ENCODE measurements at regions not wholly inside any gene's neighbourhood (a gene's known extent, or its start where the extent isn't known, plus 50 kb on each side); places are given as distances from the start of the nearest gene placed in this dataset.
"Not testable (repeated sequence)": the region's sequence is repeated elsewhere in the genome, so short reads cannot be mapped to it uniquely, and the experiment has no call there.

DNA sequence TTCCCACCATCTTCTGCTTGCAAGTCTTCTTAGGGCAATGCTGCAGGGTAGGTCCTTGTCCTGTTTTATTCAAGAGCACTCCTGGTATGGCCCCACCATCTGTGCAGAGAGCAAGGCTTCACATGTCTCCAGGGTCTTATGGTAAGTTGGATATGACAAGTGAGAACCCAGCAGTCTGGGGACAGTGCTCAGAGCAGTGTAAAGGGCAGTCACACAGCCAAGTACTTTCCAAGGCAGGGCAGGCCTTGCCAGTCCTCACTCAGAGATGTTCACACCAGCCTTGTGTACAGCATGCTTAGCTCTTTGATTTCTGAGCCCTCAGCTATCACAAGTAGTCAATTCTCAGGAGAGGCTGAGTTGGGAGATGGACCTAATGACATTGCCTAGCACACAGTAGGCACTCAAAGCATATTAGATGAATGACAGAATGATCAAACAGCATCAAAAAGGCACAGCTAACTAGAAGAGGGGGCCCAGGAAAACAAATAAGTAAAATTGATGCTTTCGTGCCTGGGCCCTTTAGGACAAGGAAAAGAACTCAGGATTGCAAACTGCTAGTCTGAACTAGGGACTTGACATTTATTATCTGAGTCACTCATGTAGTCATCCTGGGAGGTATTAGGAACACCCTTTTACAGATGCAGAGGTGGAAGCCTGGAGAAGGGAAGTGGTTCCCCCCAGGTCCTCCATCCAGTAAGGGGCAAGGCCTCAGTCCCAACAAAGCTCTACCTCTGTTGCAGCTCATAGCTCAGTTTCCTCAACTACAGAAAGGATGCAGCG lies 86.7 kb upstream of the CTAGE1 start:
- DNase-seq, result peak; percentile 57

DNA sequence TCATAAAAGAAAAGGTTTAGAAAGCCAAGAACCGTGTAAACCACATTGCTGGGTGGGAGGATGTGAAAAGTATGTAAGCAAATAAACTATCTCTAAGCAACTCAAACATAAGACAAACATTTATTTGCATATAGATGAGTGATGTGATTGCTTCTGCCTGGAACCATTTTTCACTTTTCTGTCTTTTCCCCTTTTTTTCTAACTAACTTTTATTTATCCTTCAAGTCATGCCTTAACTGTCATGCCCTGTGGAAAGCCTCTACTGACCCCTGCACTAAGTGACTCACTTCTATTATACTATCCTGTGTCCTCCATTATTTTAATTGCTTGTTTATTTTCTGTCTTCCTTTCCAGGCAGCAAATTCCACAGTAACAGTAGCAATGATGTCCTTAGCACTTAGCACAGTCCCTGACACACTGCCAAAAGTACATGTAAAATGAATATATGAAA lies 87.5 kb upstream of the CTAGE1 start:
- DNase-seq, result peak; percentile 45

DNA sequence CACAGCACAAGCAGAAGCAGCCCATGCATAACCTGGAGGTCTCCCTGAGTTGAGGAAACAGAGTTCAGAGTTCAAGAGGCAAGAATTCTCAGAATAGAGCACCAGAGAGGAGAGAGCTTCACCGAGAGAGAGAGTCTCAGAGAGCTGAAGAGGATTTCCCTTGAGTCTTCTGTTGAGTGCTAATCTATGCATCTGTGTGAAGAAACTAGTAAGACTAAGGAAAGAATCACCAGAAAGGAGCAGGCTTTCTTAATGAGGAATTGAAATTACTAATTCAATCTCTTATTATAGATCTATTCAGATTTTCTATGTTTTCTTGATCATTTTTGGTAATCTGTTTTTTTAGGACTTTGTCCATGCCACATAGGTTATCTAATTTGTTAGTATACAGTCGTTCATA lies 89.3 kb upstream of the CTAGE1 start:
- no peak for DNase-seq

DNA sequence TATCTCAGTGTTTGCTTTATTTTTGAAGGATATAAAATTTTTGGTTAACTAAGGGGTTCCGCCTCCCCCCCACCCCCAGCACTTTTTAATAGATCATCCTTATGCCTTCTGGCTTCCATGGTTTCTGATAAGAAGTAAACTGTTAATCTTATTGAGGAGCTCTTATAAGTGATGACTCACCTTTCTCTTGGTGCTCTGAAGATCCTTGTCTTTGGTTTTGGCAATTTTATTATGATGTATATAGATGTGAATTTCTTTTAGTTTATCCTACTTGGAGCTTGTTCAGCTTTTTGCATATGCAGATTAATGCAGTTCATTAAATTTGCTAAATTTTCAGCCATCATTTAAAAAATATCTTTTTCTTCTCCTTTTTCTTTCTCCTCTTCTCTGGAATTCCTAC lies 91.7 kb upstream of the CTAGE1 start:
- DNase-seq, result no peak

DNA sequence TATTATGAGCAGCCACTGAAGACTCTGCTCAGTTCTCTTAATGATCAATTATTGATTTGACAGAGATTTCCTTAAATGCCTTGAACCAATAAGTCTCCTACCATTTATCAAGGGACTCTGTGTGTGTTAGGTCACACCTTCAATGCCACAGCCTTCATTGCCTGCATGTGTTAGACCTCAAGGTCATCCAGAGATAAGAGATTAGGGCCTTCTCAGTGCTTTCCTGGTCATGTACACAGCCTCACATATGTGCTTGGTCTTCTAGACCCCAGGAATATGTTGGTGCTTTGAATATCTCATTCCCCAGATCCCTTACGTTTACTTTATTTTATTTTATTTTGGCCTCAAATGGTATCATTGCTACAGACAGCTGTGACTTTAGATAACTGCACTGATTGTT lies 93.0 kb upstream of the CTAGE1 start:
- DNase-seq, result no peak

DNA sequence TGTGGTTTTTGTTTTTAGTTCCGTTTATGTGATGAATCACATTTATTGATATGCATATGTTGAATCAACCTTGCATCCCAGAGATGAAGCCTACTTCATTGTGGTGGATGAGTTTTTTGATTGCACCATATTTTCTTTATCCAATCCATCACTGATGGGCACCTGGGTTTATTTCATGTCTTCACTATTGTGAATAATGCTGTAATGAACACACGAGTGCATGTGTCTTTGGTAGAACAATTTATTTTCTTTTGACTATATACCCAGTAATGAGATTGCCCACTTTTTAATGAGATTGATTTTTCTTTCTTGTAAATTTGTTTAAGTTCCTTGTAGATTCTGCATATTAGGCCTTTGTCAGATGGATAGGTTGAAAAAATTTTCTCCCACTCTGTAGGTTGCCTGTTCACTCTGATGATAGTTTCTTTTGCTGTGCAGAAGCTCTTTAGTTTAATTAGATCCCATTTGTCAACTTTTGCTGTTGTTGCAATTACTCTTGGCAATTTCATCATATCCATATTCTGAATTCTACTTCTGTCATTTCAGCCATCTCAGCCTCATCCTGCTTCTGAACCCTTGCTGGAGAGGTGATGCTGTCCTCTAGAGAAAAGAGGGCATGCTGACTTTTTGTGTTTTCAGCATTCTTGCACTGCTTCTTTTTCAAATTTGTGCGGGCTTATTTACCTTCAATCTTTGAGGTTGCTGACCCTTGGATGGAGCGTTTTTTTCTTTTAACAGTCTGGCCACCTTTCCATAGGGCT lies 96.2 kb upstream of the CTAGE1 start:
- no peak for DNase-seq

DNA sequence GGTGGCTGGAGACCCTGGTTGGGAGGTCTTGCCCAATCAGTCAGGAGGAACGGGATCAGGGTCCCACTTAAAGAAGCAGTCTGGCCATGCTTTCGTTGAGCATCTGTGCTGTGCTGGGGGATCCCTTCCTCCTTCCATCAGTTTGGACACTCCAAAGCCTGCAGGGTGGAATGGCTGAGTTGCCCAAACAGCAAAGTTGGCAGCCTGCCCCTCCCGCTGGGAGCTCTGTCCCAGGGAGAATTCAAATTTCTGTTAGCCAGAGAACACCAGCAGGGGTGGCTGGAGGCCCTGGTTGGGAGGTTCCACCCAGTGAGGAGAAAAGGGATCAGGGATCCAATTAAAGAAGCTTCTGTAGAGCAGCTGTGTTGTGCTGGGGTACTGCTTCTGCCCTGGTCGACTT lies 96.9 kb upstream of the CTAGE1 start:
- DNase-seq, result no peak

DNA sequence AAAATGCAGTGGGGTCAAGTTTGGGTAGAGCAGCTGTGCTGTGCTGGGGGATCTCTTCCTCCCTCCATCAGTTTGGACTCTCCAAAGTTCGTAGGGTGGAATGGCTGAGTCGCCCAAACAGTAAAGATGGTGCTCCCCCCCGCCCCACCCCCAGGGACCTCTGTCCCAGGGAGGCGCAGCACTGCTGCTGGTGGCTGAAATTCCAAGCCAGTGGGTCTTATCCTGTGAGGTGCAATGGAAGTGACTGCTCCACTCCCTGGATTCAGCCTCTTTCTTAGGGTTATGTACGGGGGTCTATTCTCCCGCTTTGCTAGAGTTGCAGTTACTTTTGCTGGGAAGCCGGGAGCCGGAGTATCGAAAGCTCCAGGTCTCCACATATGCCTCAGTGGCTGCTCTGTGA lies 97.5 kb upstream of the CTAGE1 start:
- DNase-seq, result no peak

DNA sequence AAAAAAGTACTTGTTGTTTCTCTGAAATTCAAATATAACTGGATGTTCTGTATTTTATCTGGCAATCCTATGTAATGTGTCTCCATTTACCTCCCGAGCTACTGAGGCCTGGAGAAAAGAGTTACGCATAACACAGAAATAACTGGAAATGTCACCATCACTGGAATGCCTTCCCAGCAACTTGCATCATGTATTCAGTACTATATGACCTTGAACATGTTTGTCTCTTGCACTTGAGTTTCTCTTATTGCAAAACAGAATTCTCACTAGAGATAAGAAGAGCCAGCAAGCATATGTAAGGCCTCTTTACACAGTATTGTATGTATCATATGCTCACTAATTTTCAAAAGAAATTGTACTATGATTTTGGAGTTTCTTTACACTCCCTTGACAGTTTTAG lies 99.6 kb upstream of the CTAGE1 start:
- DNase-seq, result no peak

DNA sequence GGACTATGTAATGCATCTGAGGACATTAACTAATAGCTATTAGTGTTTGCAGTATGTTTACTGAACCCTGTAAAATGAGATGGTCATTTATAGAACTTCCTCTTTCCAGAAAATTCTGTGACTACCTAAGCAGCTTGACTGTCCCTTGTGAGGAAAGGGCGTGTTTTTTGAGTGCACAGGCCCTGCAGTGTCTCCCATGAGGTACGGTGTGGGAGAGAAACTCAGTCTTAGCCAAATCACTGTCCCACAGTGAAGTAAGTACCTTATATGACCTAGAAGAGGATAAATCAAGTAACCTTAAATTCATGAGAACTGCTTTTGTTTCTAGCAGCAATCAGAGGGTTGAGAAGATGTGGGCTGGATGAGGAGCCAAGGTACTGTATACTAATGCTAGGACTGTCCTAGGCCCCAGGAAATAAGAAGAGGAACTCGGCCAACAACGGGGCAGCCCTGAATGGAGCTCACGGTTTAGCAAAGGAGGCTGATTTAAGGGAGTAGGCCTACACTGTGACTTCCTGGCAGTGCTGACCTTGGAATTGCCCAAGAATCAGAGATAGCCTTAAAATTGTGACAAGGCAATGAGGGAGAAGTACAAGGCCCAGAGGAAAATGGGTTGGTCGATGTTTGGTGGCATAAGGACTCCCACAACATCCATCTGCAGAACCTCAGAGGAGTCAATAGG lies 103.5 kb upstream of the CTAGE1 start:
- DNase-seq, result no peak

DNA sequence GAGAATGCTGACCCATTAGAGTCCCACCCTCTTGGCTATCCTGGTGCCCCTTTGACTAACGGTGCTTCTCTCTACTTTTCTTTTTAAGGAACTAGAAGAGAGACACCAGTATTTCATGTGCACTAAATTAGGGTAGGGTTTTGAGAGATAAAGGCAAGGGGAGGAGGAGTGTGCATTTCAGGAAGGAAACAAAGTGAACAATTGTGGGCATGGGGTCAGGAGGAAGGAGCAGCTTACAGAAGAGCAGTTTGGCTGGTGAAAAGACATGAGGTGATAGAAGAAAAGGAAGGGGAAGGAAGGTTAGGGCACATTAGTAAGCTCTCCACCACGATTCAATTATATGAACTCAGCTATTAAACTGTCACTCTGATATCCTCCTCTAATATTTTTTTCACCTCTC lies 105.8 kb upstream of the CTAGE1 start:
- DNase-seq, result no peak

DNA sequence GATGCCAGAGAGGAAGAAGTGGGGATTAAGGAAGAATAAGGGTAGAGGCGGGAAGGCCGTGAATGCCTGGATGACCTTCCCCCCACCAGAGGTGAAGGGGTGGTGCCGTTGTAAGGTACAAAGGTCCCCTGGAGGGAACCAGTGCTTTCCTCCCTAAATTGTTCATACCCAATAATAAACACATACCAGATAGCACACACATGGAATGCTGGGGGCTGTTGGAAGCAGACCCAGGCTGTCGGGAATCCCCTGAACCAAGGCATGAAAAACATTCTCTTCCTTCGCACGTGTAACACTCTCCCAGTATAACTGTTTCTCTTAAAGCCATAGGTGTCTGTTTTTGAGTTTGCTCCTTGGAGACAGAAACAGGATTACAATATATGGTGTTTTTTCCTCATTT lies 107.1 kb upstream of the CTAGE1 start:
- DNase-seq, result no peak

DNA sequence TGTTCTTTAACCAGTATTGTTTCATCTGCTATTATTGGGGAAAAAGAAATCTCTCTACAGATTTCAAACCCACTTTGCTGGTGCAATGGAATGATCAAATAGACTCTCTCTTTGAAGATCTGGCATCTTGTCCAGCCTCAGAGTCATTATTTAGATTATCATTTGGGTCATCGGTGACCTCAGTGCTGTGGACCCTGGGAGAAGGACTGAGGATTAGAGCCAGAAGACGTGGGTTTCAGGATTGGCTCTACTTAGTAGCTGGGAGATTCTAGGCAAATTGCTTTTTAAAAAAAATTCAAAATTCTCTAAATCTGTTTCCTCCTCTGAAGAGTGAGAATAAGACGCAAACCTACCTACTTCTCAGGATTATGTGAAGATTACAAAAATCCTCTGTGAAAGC lies 107.6 kb upstream of the CTAGE1 start:
- DNase-seq, result no peak

DNA sequence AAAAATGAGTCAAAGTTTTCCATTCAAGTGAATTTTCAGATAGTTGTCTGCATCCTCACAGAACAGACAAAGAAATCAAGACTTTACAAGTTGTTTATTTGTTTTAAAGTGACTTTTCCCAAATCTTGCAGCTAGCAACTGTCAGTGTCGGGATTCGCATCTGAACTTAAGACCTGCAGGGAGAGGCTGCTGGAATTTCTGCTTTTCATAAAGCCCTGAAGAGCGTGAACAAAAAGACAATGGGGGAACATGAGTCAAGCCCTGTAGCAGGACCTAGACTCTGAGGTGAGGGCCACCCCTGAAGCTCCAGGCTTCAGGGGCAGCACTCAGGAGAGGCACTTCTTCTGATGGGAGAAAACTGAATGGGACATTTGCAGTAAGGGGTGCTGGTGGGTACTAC lies 108.2 kb upstream of the CTAGE1 start:
- no peak for DNase-seq

DNA sequence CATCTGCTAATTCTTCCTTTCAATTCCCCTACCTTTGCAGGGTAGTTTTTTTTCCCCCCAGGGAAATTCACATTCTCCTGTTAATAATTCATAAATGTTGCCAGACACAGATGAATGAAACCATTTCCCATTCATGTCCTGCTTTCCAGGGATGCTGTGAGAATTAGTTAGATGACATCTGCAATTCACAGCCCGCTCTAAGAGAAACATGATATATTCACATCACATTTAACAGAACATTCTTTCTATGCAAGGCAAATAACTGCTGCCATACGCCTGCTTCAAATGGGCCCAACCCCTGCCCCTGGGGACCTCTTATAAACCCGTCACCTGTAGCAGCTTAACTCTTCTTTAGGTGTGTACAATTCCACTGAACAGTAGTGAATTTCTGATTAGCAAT lies 110.6 kb upstream of the CTAGE1 start:
- no peak for DNase-seq

DNA sequence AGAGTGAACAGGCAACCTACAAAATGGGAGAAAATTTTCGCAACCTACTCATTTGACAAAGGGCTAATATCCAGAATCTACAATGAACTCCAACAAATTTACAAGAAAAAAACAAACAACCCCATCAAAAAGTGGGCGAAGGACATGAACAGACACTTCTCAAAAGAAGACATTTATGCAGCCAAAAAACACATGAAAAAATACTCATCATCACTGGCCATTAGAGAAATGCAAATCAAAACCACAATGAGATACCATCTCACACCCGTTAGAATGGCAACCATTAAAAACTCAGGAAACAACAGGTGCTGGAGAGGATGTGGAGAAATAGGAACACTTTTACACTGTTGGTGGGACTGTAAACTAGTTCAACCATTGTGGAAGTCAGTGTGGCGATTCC lies 117.0 kb upstream of the CTAGE1 start:
- DNase-seq, result not testable (repeated sequence)

DNA sequence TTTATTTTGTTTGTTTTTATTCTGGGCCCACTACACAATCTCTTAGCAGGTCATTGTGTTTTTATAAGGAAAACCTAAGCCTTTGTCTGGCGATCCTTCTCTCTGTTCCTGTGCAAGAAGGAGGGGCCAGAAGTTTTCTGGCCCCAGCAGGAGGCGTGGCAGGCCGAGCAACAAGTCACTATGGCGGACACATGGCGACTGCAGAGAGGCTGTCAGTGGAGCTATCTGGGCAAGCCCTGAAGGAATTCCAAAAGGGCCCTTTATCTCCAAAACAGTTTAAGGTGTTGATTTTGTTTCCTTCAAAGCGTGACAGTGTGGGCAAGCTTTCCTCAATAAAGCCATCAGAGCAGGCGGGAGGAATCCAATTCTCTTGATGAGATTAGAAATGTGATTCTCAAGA lies 118.8 kb upstream of the CTAGE1 start:
- no peak for DNase-seq

DNA sequence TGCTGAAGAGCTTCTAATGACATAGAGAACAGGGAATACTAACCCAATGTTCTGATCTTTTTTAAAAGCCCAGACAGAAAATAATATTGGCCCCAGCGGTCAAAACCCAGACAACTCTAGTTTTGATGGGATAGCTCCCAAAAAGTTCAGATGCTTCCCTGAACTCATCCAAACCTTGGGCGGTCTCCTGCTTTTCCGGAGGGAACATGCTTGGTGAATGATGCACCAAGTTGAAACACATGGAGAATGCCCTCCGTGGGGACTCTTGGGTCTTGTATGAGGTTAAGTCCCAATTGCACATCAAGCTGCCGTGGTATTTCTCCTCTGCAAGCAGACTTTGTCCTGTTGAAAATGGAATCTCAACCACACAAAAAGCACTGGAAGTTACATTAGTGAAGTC lies 120.7 kb upstream of the CTAGE1 start:
- DNase-seq, result no peak

DNA sequence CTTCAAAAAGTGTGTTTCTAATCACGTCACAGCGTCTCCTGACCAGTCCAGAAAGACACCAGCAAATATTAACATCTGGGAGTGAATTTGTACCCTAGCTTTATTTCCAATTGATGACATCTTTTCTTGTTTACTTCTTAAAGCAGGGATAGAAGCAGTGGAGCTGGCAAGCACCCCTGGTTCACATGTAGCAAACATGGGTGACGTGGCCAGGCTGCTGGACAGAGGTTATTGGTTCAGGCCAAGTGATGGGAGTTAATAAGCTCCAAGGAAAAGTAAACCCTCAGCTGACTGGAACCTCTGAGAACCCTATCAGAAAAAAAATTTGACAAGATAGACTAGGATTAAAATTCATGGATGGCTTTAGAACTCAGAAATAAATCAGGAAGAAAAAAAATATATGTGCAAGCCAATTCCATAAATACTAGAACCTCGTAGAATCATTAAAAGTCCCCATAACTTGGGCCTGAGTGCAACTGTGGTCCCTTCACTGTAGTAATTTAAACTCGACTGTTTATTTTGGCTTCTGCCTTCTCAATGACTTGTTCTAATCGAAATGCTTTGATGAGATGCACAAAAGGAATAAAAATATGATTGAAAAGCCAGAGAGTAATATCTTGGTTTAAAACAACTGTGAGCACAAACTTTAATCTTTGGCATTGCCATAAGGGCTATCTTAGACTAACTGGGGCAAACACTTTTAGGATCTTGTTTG lies 121.5 kb upstream of the CTAGE1 start:
- no peak for DNase-seq

DNA sequence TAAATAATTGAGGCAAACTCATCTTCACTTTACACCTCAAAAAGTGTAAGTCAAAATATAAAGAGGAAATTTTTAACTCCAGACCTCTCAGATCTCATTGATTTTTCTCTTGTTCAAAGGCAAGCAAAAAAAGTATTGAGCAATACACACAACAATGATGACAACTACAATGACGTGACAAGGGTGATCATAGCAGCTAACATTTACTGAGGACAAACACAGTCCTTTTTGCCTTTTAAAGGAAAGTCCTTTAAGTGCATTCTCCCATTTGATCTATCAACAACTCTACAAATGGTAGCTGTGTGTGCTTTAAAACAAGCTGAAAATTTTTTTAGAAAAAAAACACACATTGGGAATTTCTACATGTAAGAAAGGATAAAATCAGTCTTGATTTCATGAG lies 123.5 kb upstream of the CTAGE1 start:
- DNase-seq, result no peak

DNA sequence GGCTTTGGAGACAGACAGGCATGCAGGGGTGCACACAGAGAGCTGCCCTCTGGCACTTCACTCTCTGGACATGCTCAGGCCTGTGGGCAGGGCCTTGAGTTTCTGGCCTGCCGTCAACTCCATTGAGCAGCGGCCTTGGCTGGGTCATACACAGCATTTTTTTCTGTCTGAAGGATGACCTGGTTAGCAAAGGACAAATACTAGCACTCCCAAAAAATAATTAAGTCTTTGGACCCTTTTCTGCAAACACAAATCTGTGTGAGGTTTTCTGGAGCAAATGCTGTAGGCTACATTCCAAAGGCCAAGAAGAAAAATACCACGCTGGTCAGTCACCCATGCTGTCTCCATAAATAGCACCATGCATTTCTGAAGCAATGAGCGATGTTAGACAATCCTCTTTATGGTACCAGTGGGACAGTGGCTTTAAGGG lies 124.7 kb upstream of the CTAGE1 start:
- peak; percentile 57 for DNase-seq

DNA sequence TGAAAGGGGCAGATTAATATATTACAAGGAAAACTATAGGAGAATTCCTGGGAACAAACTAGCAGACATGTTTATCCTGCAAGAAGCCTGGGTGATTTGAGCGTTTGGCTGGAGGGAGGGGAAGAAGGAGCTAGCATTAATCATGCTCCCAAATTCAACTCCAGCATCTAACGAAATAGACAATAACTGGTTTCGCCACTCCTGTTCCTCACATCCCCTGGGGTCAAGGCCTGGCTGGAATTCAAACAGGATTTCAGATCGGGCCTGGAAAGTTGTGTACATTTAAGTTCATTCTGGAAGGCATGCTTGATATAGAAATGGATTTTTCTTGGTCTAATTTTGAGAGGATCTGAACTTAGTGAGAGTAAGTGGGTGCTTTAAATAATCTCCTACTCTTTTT lies 126.1 kb upstream of the CTAGE1 start:
- DNase-seq, result no peak

DNA sequence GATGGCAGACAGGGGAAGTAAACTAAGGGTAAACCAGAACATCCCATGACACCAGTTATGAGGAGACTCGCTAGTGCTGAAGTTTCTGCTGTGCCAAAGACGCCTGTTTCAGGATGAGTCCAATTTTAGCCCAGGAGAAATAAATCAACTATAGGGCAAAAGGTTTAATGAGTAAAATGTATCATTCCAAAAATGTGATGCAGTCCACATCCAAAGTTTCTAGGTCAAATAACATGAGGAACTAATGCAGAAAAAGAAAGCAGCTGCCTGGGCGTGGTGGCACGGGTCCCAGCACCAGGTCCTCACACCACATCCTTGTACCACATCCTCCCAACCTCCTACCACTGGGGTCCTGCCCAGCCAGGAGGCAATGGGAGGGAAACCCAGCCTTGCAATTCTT lies 126.9 kb upstream of the CTAGE1 start:
- peak; percentile 12 for DNase-seq

All from HCEC 1CT (cell line).